SU-DHL-6 (cell line): ENCODE measurements at regions not wholly inside any gene's neighbourhood (a gene's known extent, or its start where the extent isn't known, plus 50 kb on each side); places are given as distances from the start of the nearest gene placed in this dataset.

Source experiments
- CTCF ChIP-seq: fragments of 200-600 bp; sonication (generic); IDR thresholded peaks from one replicate; pipeline ENCODE4 v1.5.1; 2017; ENCODE audit warnings: antibody characterized with exemption, mild to moderate bottlenecking, low read length, moderate library complexity; ENCODE audit not compliant: insufficient read depth, poor library complexity, severe bottlenecking
- EZH2phosphoT487 ChIP-seq: fragments of 200-600 bp; sonication (generic), shearing (Covaris generic); conservative IDR thresholded peaks from 2 replicates; pipeline ENCODE4 v1.6.1; 2018; ENCODE audit warnings: mild to moderate bottlenecking, antibody characterized with exemption, low read length, moderate library complexity, mixed read lengths

- TF ChIP-seq EZH2phosphoT487 (no peak), CTCF (peak; percentile 63)
These were observed 57.4 kb downstream of the OLIG1 start for GRCh38 chr21:33127154-33127867.
